GM12875 (cell line): ENCODE measurements at regions not wholly inside any gene's neighbourhood (a gene's known extent, or its start where the extent isn't known, plus 50 kb on each side); places are given as distances from the start of the nearest gene placed in this dataset.

Experiments
- H3K4me3 ChIP-seq: one replicate; pipeline ENCODE4 v1.5.1; 2011; ENCODE audit warnings: low read depth, low read length, control low read depth
- CTCF ChIP-seq: IDR thresholded peaks from 2 replicates; pipeline ENCODE4 v1.5.1; 2011; ENCODE audit warnings: low read depth, mild to moderate bottlenecking, control low read depth, inconsistent platforms, low read length, moderate library complexity, borderline replicate concordance; ENCODE audit not compliant: insufficient read depth

GRCh38 chr1:229068270-229068987, 202.5 kb upstream of the RAB4A start:
- H3K4me3 ChIP-seq, result no peak overlapping the region
- TF ChIP-seq CTCF, result no peak

- no peak for TF ChIP-seq CTCF
- no peak overlapping the region for H3K4me3 ChIP-seq
Observed at GRCh38 chr1:229069176-229069575, 201.7 kb upstream of the RAB4A start.

GRCh38 chr1:229070168-229070567, 200.7 kb upstream of the RAB4A start:
- no peak for TF ChIP-seq CTCF
- no peak overlapping the region for H3K4me3 ChIP-seq

GRCh38 chr1:229073251-229073650, 197.7 kb upstream of the RAB4A start:
- TF ChIP-seq CTCF, result no peak
- no peak overlapping the region for H3K4me3 ChIP-seq

- TF ChIP-seq CTCF, result no peak
- H3K4me3 ChIP-seq, result no peak overlapping the region
Observed at GRCh38 chr1:229075217-229075616, 195.7 kb upstream of the RAB4A start.

GRCh38 chr1:229075716-229076115, 195.2 kb upstream of the RAB4A start:
- TF ChIP-seq CTCF, result no peak
- no peak overlapping the region for H3K4me3 ChIP-seq

- H3K4me3 ChIP-seq, result no peak overlapping the region
- no peak for TF ChIP-seq CTCF
Observed at GRCh38 chr1:229076195-229076594, 194.7 kb upstream of the RAB4A start.
